SU-DHL-6 (cell line): ENCODE measurements at regions not wholly inside any gene's neighbourhood (a gene's known extent, or its start where the extent isn't known, plus 50 kb on each side); places are given as distances from the start of the nearest gene placed in this dataset.

Experiments used
- EZH2phosphoT487 ChIP-seq: fragments of 200-600 bp; sonication (generic), shearing (Covaris generic); conservative IDR thresholded peaks from 2 replicates; pipeline ENCODE4 v1.6.1; 2018; ENCODE audit warnings: mild to moderate bottlenecking, antibody characterized with exemption, low read length, moderate library complexity, mixed read lengths
- TF ChIP-seq, protein P1 (sequence below): fragments of 200-600 bp; sonication (generic); IDR thresholded peaks from one replicate; pipeline ENCODE4 v1.5.1; 2017; ENCODE audit warnings: antibody characterized with exemption, mild to moderate bottlenecking, low read length, moderate library complexity; ENCODE audit not compliant: insufficient read depth, poor library complexity, severe bottlenecking

DNA sequence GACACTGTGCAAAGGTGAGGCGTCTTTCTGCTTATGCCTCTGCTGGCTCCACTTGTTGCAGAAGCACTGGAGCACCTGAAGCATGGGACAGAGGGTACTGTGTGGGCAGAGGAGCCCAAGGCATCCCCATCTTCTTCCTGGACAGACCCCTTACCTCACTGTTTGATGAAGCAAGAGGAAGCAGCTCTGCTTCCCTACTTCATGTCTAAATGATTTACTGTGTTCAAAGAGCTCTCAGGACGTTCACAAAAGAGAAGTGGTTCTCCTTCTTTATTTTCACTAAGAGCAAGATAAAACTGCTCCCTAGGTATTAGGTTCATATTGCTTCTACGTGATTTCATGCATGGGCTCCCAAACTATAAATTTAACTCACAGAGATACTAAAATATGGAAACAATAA is 1635.4 kb upstream of the SLC10A2 start:
- TF ChIP-seq, protein P1, sequence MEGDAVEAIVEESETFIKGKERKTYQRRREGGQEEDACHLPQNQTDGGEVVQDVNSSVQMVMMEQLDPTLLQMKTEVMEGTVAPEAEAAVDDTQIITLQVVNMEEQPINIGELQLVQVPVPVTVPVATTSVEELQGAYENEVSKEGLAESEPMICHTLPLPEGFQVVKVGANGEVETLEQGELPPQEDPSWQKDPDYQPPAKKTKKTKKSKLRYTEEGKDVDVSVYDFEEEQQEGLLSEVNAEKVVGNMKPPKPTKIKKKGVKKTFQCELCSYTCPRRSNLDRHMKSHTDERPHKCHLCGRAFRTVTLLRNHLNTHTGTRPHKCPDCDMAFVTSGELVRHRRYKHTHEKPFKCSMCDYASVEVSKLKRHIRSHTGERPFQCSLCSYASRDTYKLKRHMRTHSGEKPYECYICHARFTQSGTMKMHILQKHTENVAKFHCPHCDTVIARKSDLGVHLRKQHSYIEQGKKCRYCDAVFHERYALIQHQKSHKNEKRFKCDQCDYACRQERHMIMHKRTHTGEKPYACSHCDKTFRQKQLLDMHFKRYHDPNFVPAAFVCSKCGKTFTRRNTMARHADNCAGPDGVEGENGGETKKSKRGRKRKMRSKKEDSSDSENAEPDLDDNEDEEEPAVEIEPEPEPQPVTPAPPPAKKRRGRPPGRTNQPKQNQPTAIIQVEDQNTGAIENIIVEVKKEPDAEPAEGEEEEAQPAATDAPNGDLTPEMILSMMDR, result no peak
- TF ChIP-seq EZH2phosphoT487, result no peak
